ENCODE measurements at regions not wholly inside any gene's neighbourhood (a gene's known extent, or its start where the extent isn't known, plus 50 kb on each side); places are given as distances from the start of the nearest gene placed in this dataset.

- no peak overlapping the region for H3K27ac ChIP-seq (ENCODE audit: low read length)
- H3K4me3 ChIP-seq (ENCODE audit: low read depth in 2 of 2, low read length in 2 of 2): no peak overlapping the region
- H3K27me3 ChIP-seq (ENCODE audit: control insufficient read depth, insufficient read depth, low read length): no peaks in the 10 kb centered on the region; the same call in 1 of the 2 replicates
- CTCF ChIA-PET: no interaction called here
- TF ChIP-seq SIN3A (IDR thresholded peaks at IDR 0.05; ENCODE audit: borderline replicate concordance, insufficient read depth, low read depth, low read length): no peak
- TF ChIP-seq REST (IDR thresholded peaks at IDR 0.05; ENCODE audit: insufficient read depth in 1 of 2, low read depth in 2 of 2, low read length in 1 of 2): no peak
- TF ChIP-seq POLR2AphosphoS5 (IDR thresholded peaks at IDR 0.05; ENCODE audit: low read depth, low read length): no peak
- no peak for TF ChIP-seq TCF7L2 (IDR thresholded peaks at IDR 0.05; ENCODE audit: low read depth, low read length)
- TF ChIP-seq CTCF (IDR thresholded peaks at IDR 0.05): no peak
- H3K9me3 ChIP-seq (ENCODE audit: control insufficient read depth, insufficient read depth, low read depth, low read length): no peaks in the 10 kb centered on the region
- intact Hi-C loops (cut with micrococcal nuclease; ENCODE audit: unreplicated experiment) (no loop called here), in situ Hi-C loops (cut with HindIII; ENCODE audit: low pct_unique_long_range_greater_than_20kb, low sequenced_read_pairs) (no loop called here)
- no TSS peak for BruUV-seq (replicated peaks)
- POLR2A ChIA-PET: interaction anchor here (1.0 kb wide), 1 partner anchor 104 kb away, joined by 3 read pairs; no protein-coding TSS in a partner anchor
- H3K4me1 ChIP-seq (ENCODE audit: control insufficient read depth, insufficient read depth, low read length): no peaks in the 10 kb centered on the region
- ATAC-seq (no peak), DNase-seq (ENCODE audit: low read depth, low spot score) (no peak)
- no peaks in the 10 kb centered on the region for H3K36me3 ChIP-seq (ENCODE audit: control insufficient read depth, insufficient read depth, low read length)
Observed at GRCh38 chr1:228944296-228944695, 209.0 kb downstream of the RHOU start.

GRCh38 chr1:228944935-228945371 is 209.7 kb downstream of the RHOU start:
- TF ChIP-seq REST (IDR thresholded peaks at IDR 0.05; ENCODE audit: insufficient read depth in 1 of 2, low read depth in 2 of 2, low read length in 1 of 2) (no peak), CTCF (IDR thresholded peaks at IDR 0.05) (no peak), SIN3A (IDR thresholded peaks at IDR 0.05; ENCODE audit: borderline replicate concordance, insufficient read depth, low read depth, low read length) (no peak), TCF7L2 (IDR thresholded peaks at IDR 0.05; ENCODE audit: low read depth, low read length) (no peak), POLR2AphosphoS5 (IDR thresholded peaks at IDR 0.05; ENCODE audit: low read depth, low read length) (no peak)
- in situ Hi-C loops (cut with HindIII; ENCODE audit: low pct_unique_long_range_greater_than_20kb, low sequenced_read_pairs): no loop called here
- intact Hi-C loops (cut with micrococcal nuclease; ENCODE audit: unreplicated experiment): no loop called here
- ChIA-PET CTCF (interaction anchor here (0.6 kb wide), 1 partner anchor 178 kb away, joined by 3 read pairs; no protein-coding TSS in a partner anchor), POLR2A (no interaction called here)
- H3K4me3 ChIP-seq (ENCODE audit: low read depth in 2 of 2, low read length in 2 of 2): no peak overlapping the region
- no peak for ATAC-seq
- H3K27ac ChIP-seq (ENCODE audit: low read length): no peak overlapping the region
- no peak for DNase-seq (ENCODE audit: low read depth, low spot score)
- H3K27me3 ChIP-seq (ENCODE audit: control insufficient read depth, insufficient read depth, low read length): no peaks in the 10 kb centered on the region; the same call in 1 of the 2 replicates
- no TSS peak for BruUV-seq (replicated peaks)
- H3K9me3 ChIP-seq (ENCODE audit: control insufficient read depth, insufficient read depth, low read depth, low read length): no peaks in the 10 kb centered on the region
- no peaks in the 10 kb centered on the region for H3K4me1 ChIP-seq (ENCODE audit: control insufficient read depth, insufficient read depth, low read length)
- no peaks in the 10 kb centered on the region for H3K36me3 ChIP-seq (ENCODE audit: control insufficient read depth, insufficient read depth, low read length)

Measured in Panc1 (cell line).